Glomerular endothelial cell (primary cell): ENCODE measurements at regions not wholly inside any gene's neighbourhood (a gene's known extent, or its start where the extent isn't known, plus 50 kb on each side); places are given as distances from the start of the nearest gene placed in this dataset.
"Not testable (repeated sequence)": the region's sequence is repeated elsewhere in the genome, so short reads cannot be mapped to it uniquely, and the experiment has no call there.

Source experiments
- DNase-seq: peaks from one replicate; pipeline ENCODE4 v3.0.0-alpha.2; 2011; ENCODE audit warnings: low read depth, low spot score; ENCODE audit errors: extremely low read depth

DNA sequence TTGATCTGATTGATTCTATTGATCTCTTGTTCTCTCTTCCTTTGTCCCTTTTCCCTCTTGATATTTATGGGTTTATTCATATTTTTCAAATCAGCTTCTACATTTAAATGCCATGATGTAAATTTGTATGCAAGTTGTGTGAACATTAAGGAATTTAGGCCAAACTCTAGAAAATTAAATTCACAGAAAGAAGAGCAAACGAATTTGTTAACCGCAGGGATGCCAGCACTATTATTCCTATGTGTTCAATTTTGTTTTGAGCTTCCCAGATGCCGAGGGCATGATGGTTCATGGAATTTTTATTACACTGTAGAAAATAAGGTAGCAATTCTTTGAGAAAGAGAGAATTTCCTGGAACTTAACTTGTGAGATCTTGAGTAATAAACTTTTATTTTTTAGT is 220.9 kb downstream of the BUB3 start:
- DNase-seq, result no peak

GRCh38 chr10:123375738-123376137 is 221.5 kb downstream of the BUB3 start:
- no peak for DNase-seq

DNA sequence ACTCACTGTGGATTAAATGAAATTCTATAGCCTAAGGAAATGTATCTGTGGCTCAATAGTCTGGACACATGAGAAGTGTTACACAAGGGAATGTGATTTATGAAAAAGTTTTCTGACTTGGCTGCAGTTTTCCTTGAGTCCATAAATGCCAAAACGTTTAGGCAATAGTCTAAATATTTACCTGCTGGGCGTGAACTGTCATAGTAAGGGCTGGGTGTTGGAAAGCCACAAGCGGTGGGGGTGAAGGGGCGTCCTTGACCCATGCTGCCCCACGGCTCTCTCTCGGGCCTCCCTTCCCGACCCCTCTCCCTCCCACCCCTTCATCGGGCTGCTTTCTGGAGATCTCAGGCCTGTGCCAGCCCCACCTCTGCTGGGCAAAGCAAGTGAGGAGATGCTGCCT is 223.7 kb downstream of the BUB3 start:
- DNase-seq, result no peak

- DNase-seq, result no peak
These were observed 224.1 kb downstream of the BUB3 start for GRCh38 chr10:123378302-123378701.

DNA sequence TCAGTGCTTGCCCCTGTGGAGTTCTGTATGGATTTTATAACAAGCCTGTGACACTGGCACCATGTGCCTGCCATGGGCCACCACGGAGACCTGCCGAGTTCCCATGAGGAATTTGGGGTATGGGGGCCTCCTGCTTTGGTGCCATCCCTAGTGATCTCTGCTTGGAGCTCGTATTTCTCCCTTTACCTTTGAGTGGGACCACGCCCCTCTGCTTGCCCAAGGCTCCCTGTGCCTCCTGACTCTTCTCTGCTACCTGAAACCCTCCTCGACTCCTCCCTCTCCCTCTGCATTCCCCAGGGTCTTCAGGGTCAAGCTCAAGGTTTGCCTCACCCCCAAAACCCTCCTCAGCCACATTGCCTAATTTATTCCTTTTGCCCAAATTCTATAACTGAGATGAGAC is 225.0 kb downstream of the BUB3 start:
- DNase-seq, result no peak

DNA sequence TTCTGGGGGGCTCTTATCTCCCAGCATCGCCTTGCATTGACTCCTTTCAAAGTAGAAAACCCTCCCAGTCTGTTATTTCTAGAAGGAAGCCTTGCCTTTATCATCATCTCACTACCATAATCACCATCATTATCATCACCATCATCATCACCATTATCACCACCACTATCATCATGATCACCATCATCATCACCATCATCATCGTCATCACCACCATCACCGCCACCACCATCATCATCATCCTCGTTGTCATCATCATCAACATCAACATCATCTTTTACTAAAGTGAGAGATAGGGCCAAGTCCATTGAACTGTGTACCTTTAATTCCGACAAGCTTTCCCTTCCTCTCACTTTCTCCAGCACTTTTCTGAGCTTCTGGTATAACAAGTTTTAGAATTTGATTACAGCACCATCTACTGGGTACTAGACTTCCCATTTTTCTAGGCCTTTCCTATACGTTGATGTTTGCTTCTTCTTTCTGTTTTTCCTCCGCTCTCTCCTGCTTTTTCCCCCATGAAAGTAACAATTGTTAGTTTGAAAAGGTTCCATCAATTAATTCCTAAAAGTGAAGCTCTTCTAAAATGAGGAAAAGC is 226.4 kb downstream of the BUB3 start:
- DNase-seq, result no peak

DNA sequence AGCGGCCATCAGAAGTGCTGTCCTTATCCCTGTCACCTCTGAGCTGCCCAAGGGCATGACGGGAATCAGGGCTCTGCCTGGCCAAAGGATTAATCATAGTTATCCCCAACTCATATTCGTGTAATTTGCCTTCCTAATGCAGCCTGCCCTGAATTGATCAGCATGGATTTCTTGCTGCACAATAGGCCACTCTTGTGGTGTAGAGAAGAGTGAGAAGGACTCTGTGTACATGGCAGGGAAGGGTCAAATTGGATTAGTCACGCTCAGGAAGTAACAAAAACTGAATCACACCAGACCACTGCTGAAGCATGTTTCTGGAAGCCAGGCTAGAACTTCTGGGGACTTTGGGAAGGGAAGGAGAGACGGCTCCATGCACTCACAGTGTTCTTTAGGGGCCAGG is 227.0 kb downstream of the BUB3 start:
- DNase-seq, result no peak

DNA sequence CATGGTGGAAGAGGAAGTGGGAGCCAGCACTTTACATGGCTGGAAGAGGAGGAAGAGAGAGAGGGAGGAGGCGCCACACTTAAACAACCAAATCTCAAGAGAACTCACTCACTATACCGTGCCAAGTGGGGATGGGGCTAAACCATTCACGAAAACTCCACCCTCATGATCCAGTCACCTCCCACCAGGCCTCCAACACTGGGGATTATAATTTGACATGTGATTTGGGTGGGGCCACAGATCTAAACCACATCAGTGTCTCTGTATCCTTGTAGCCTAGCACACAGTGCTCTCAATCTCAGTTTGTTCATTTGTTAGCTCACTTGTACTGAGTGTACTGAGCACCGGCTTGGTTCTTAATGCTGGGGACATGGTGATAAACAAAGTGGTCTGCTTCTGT is 228.3 kb downstream of the BUB3 start:
- no peak for DNase-seq

- no peak for DNase-seq
These were observed 231.4 kb downstream of the BUB3 start for GRCh38 chr10:123385508-123386080.

DNA sequence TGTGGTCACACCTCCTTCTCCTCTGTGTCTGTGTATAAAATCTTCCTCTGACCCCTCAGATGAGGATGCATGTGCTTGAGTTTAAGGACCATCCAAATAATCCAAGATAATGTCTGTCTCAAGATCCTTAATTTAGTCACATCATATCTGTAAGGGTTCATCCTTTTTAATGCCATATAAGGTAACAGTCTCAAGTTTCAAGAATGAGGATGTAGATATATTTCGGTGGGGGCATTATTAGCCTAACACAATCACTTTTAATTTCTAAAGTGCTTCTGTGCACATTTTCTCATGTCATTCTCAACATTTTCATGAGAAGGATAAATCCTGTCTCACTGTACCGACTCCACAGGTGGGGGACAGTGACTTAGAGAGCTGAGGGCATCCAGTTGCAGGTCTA is 235.3 kb downstream of the BUB3 start:
- DNase-seq, result no peak

DNA sequence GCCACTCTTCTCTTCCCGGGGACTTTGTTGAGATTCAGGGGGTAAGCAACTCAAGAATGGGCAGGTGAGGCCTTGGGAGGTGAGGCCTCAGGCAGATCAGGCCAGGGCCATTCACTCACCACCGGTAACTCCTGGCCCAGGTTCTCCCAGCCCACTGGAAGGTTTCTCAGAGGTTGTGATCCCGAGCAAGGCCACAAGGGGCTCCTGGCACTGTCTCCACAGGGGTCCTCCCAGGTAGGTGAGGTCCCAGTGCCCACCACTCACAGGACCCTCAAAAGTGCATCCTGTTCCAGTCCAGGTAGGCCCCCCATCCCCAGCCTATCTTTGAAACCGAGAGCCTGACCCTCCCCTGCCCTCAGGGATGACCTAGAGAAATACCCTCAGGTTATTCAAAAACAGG is 236.1 kb downstream of the BUB3 start:
- no peak for DNase-seq

DNA sequence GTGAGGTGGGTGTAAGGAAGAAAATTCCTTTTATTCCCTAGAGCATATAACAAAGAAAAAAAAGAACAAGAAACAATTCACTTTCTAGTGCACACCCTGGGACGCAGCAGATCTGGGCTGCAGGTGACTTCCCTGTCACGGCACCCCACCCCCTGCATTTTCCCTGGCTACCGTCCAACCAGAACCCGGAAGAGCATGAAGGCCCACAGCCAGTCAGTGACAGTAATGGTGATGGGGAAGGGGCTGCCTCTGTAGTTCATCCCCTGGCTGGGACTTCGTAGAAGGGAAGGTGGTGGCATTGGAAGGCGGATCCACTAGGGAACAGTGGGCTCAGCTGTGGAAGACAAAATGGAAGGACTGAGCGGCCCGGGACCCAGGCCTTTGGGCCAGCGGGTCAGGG is 236.7 kb downstream of the BUB3 start:
- no peak for DNase-seq

DNA sequence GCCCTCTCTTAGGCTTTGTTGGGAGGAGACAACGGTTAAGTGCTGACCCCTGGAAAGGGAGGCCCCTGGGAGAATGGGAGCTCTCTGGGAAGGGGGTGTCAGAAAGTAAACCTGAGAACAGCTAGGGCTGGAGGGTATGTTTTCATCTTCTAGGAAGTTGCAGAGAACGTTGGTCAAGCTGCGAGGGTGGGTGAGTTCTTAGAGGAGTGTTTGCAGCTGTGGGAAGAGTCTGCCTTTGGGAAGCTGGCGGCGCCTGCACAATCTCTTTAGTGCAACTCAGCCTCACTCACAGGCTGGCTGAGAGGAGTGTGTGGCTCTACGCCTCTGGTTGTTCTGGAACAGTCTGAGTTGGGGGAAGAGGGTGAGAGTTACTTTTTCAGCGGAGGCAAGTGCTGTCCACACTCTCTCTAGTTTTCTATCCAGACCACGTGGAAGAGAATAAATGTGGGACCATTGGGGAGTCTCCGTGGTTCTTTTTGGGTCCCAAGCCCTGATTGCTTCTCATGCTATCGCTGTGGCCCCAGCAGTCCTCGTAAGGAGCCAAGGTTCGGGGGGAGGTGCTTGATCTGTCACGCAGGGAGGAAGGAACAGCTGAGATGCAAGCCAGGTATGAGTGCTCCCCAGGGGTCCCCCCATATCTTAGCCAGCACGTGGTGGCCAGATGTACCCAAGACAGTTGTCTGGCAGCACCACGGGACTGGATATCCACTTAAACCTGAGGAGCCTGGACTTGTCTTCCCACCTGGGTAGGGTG is 237.2 kb downstream of the BUB3 start:
- DNase-seq, result no peak

DNA sequence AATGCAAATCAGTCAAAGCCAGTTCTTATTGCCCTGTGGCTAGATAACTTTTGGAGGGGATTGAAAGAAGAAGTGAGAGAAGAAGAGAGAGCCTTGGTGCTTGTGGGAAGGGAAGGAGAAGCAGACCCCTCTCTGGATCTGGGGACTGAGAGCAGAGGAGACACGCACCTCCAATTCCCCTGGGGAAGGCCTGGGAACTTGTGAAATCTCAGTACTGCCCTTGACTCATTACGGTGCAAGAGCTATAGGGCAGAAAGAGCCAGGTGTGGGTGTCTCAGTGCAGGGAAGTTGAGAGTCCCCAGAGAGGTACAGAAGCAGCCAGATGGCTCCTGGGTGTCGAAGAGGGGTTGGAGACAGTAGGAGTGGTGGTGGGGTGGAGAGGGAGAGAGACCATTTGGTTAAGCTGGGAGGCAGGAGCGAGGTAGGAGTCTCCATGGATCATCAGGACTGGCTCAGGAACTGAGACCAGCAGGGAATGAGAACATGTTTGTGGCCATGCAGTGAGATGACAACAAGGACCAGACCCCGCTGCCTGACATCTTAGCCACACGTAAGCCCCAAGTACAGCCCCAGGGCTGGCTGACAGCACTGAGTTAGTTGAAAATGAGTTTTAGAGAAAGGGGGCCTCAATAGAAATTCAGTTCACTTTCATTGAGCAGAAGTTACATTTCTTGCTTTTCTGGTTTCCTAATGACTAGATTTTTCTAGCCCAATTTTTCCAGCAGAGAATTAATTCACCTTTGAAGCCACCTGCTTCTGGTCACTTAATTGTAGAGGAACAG is 238.2 kb downstream of the BUB3 start:
- DNase-seq, result no peak

DNA sequence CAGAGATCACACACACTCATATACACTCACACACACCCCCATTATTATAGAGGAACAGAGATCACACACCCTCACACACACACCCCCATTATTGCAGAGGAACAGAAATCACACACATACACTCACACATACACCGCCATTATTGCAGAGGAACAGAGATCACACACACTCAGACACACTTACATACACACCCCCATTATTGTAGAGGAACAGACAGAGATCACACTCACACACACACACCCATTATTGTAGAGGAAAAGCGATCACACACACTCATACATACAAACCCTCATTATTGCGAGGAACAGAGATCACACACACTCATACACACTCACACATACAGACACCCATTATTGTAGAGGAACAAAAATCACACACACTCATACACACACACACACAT is 239.0 kb downstream of the BUB3 start:
- DNase-seq, result no peak

GRCh38 chr10:123394382-123394781 is 240.2 kb downstream of the BUB3 start:
- no peak for DNase-seq

DNA sequence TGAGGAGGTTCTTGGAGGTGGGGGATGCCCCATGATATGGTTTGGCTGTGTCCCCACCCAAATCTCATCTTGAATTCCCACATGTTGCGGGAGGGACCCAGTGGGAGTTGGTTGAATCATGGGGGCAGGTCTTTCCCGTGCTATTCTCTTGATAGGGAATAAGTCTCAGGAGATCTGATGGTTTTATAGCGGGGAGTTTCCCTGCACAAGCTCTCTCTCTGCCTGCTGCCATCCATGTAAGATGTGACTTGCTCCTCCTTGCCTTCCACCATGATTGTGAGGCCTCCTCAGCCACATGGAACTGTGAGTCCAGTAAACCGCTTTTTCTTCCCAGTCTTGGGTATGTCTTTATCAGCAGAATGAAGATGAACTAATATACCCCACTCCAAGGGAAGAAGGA is 241.0 kb downstream of the BUB3 start:
- DNase-seq, result not testable (repeated sequence)

- DNase-seq, result no peak
These were observed 241.7 kb downstream of the BUB3 start for GRCh38 chr10:123395906-123396305.

- DNase-seq, result no peak
These were observed 244.0 kb downstream of the BUB3 start for GRCh38 chr10:123398180-123398591.

GRCh38 chr10:123398756-123399155 is 244.6 kb downstream of the BUB3 start:
- DNase-seq, result no peak

DNA sequence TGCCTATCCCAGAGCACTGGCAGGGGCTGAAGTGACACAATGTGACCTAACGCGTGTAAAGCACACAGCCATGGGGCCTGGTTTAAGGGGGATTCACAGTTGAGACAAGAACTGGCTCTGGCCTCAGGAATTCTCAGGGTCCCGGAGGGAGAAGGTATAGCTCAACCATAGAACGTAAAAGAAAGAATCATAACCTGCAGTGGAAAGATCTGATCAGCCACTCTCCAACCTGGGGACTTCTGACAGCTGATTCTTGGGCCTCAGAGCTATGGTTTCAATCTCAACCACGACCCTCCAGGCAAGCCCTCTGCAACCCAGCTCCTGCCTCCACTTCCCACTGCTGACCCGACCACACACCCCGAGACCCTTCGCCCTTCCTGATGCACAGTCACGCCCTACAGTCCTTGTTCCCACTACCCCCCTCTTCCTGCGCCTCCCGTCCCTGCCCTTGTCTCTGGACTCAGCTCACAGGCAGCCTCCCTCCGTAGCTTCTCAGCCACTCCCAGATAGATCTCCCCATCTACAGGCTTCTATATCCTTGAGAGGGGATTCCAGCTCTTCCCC is 245.2 kb downstream of the BUB3 start:
- no peak for DNase-seq
